SK-N-SH (cell line): ENCODE measurements at regions not wholly inside any gene's neighbourhood (a gene's known extent, or its start where the extent isn't known, plus 50 kb on each side); places are given as distances from the start of the nearest gene placed in this dataset.

Experiments used
- CTCF ChIA-PET: fragments of 300-600, 350-600 bp; formaldehyde crosslinking; extraction: SDS; loops from one replicate; lab custom pipeline; 2021; lab: Yijun Ruan, JAX
- POLR2A ChIA-PET: fragments of 350-600 bp; sonication (Branson Sonifier 250); formaldehyde crosslinking; extraction: SDS; loops from one replicate; lab custom pipeline; 2020; ENCODE audit warnings: antibody characterized with exemption, inconsistent platforms; lab: Yijun Ruan, JAX
- DNase-seq: peaks from one replicate; pipeline ENCODE4 v3.0.0; 2012
- H2AFZ ChIP-seq: fragments of 200-600 bp; sonication (generic); 2 replicates; pipeline ENCODE4 v1.8.1; 2016; ENCODE audit warnings: antibody characterized with exemption, mild to moderate bottlenecking, low read depth
- H3F3A ChIP-seq: fragments of 200-600 bp; sonication (generic); replicated peaks from 2 replicates; pipeline ENCODE3; 2016; ENCODE audit warnings: antibody characterized with exemption, mild to moderate bottlenecking; ENCODE audit not compliant: insufficient read depth
- H3K27ac ChIP-seq, 2 experiments: fragments of 200-500 bp in 1 of 2; fragments of 200-600 bp in 1 of 2; sonication (Bioruptor generic) in 1 of 2; sonication (generic), shearing (Covaris generic) in 1 of 2; 2 replicates each; pipeline versions ENCODE4 v1.5.1 to v1.6.1; 2014 to 2016; ENCODE audit warnings: low read depth in 2 of 2, inconsistent platforms in 1 of 2, low read length in 1 of 2, mild to moderate bottlenecking in 1 of 2, mixed read lengths in 1 of 2
- H3K27me3 ChIP-seq: fragments of 200-600 bp; sonication (generic), shearing (Covaris generic); 2 replicates; pipeline ENCODE4 v1.6.1; 2016; ENCODE audit warnings: mixed run types; ENCODE audit not compliant: insufficient read depth
- H3K36me3 ChIP-seq, 2 experiments: fragments of 200-500 bp in 1 of 2; fragments of 200-600 bp in 1 of 2; sonication (Bioruptor generic) in 1 of 2; sonication (generic) in 1 of 2; replicated peaks in 1 of 2; 2 replicates each; pipeline versions ENCODE3 to v1.5.1; 2014 to 2016; ENCODE audit warnings: low read length in 1 of 2, mild to moderate bottlenecking in 1 of 2; ENCODE audit not compliant: insufficient read depth in 2 of 2, control insufficient read depth in 1 of 2
- H3K4me1 ChIP-seq, 2 experiments: fragments of 200-500 bp in 1 of 2; fragments of 200-600 bp in 1 of 2; sonication (Bioruptor generic) in 1 of 2; sonication (generic), shearing (Covaris generic) in 1 of 2; 2 replicates each; pipeline versions ENCODE4 v1.5.1 to v1.6.1; 2014 to 2016; ENCODE audit warnings: low read depth in 1 of 2, low read length in 1 of 2, mixed run types in 1 of 2; ENCODE audit not compliant: insufficient read depth in 2 of 2, control insufficient read depth in 1 of 2
- H3K4me2 ChIP-seq: fragments of 200-600 bp; sonication (generic), shearing (Covaris generic); 2 replicates; pipeline ENCODE4 v1.6.1; 2017; ENCODE audit warnings: mixed run types
- H3K4me3 ChIP-seq, 2 experiments: fragments of 200-500 bp in 1 of 2; fragments of 200-600 bp in 1 of 2; sonication (Bioruptor generic) in 1 of 2; sonication (generic), shearing (Covaris generic) in 1 of 2; 2 replicates each; pipeline versions ENCODE4 v1.5.1 to v1.8.1; 2014 to 2016; ENCODE audit warnings: low read depth in 2 of 2, inconsistent platforms in 1 of 2, low read length in 1 of 2, mild to moderate bottlenecking in 1 of 2, mixed read lengths in 1 of 2, moderate library complexity in 1 of 2
- H3K79me2 ChIP-seq: fragments of 200-600 bp; sonication (generic); 2 replicates; pipeline ENCODE4 v1.8.1; 2017; ENCODE audit warnings: mild to moderate bottlenecking; ENCODE audit not compliant: insufficient read depth
- H3K9ac ChIP-seq: fragments of 200-600 bp; sonication (generic); 2 replicates; pipeline ENCODE4 v1.6.1; 2017; ENCODE audit warnings: mixed run types
- H3K9me2 ChIP-seq: fragments of 200-600 bp; sonication (generic); 2 replicates; pipeline ENCODE4 v1.6.1; 2017; ENCODE audit warnings: mixed run types
- H3K9me3 ChIP-seq: fragments of 200-600 bp; sonication (generic); 2 replicates; pipeline ENCODE4 v1.6.1; 2017; ENCODE audit warnings: mixed run types, mild to moderate bottlenecking, moderate library complexity
- H4K20me1 ChIP-seq: fragments of 200-600 bp; sonication (generic); 2 replicates; pipeline ENCODE4 v1.6.1; 2017; ENCODE audit warnings: mild to moderate bottlenecking, mixed run types; ENCODE audit not compliant: insufficient read depth
- CHD2 ChIP-seq: fragments of 150-350 bp; IDR thresholded peaks from 2 replicates; pipeline ENCODE4 v1.6.1; 2018; ENCODE audit warnings: low read length; ENCODE audit not compliant: partially characterized antibody
- EP300 ChIP-seq, 2 experiments: IDR thresholded peaks; 2 replicates each; pipeline versions ENCODE4 v1.4.0 to v1.6.1; 2012; ENCODE audit warnings: borderline replicate concordance in 1 of 2, low read depth in 1 of 2, low read length in 1 of 2
- FOSL2 ChIP-seq: IDR thresholded peaks from 2 replicates; pipeline ENCODE4 v1.4.0; 2012; ENCODE audit warnings: low read depth, mild to moderate bottlenecking, moderate library complexity, borderline replicate concordance
- MEF2A ChIP-seq: IDR thresholded peaks from 2 replicates; pipeline ENCODE4 v1.4.0; 2012; ENCODE audit warnings: low read depth, borderline replicate concordance
- MXI1 ChIP-seq: IDR thresholded peaks from 2 replicates; pipeline ENCODE4 v1.6.1; 2012; ENCODE audit warnings: mild to moderate bottlenecking, low read depth, low read length, improper control_type of control experiment
- NRF1 ChIP-seq: IDR thresholded peaks from 2 replicates; pipeline ENCODE4 v1.6.1; 2012; ENCODE audit warnings: low read depth, mild to moderate bottlenecking, low read length
- PBX3 ChIP-seq: IDR thresholded peaks from 2 replicates; pipeline ENCODE4; 2012
- POLR2AphosphoS5 ChIP-seq: IDR thresholded peaks from 2 replicates; pipeline ENCODE4 v1.6.1; 2012; ENCODE audit warnings: low read depth, low read length
- REST ChIP-seq: IDR thresholded peaks from 2 replicates; pipeline ENCODE4 v1.6.1; 2012; ENCODE audit warnings: mild to moderate bottlenecking, low read depth, low read length, moderate library complexity
- RFX5 ChIP-seq: IDR thresholded peaks from 2 replicates; pipeline ENCODE4 v1.6.1; 2012; ENCODE audit warnings: mild to moderate bottlenecking, improper control_type of control experiment, low read length
- TAF1 ChIP-seq: IDR thresholded peaks from 2 replicates; pipeline ENCODE4 v1.6.1; 2012; ENCODE audit warnings: low read depth, mild to moderate bottlenecking, low read length, moderate library complexity, borderline replicate concordance
- WGBS: methylation state at CpG from one replicate; pipeline ENCODE4 v1.1.6; 2017; ENCODE audit warnings: low lambda C conversion rate; 5-methylcytosine and 5-hydroxymethylcytosine counted together

DNA sequence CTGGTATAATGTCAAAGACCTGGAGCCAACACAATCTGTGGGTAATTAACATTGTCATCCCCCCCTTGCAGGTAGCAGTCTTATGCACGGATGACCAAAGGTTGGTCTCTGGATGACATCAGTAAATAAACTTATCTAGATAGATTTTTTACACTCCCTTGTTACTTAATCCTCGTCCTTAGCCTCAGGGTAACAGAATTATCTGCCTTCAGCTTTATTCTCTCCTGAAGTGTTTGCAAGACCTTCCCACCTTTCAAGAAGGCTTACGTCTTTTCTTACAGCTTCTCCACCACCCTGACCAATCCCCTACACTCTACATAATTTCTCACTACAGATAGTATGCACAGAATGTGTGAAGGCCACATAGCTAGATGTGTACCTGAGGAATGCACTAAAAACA lies 434.8 kb upstream of the HTR1E start:
- Histone ChIP-seq H3K4me3 (no peak overlapping the region), H3K4me2 (no peak overlapping the region), H3K4me1 (no peaks in the 10 kb centered on the region; a peak in 1 of 4 replicates), H3K79me2 (no peaks in the 10 kb centered on the region), H3K9me2 (no peaks in the 10 kb centered on the region), H3K9me3 (0 out of 2 replicates have a peak, but pooled peaks cover 3% of the 10 kb centered on the region), H3F3A (no peaks in the 10 kb centered on the region), H4K20me1 (no peaks in the 10 kb centered on the region), H3K36me3 (no peaks in the 10 kb centered on the region), H3K9ac (no peak overlapping the region), H3K27ac (no peak overlapping the region), H2AFZ (no peak overlapping the region), H3K27me3 (no peaks in the 10 kb centered on the region)
- 20% methylated on average over 3 of the region's 3 CpGs for WGBS
- POLR2A ChIA-PET = no interaction called here
- TF ChIP-seq MXI1 = no peak
- TF ChIP-seq REST = no peak
- TF ChIP-seq TAF1 = no peak
- TF ChIP-seq POLR2AphosphoS5 = no peak
- CTCF ChIA-PET = no interaction called here
- no peak for DNase-seq

GRCh38 chr6:86500035-86500434 lies 437.3 kb upstream of the HTR1E start:
- DNase-seq = no peak
- CTCF ChIA-PET = no interaction called here
- TF ChIP-seq EP300 (IDR thresholded peaks at IDR 0.05; ENCODE audit: borderline replicate concordance in 1 of 2, low read depth in 1 of 2, low read length in 1 of 2) (peak in 1 of 2 experiments; percentile 29; a peak in 1 of 4 replicates), CHD2 (no peak), FOSL2 (no peak), PBX3 (no peak), MEF2A (no peak), NRF1 (no peak), RFX5 (peak; percentile 87)

More at GRCh38 chr6:86500035-86500434, 437.3 kb upstream of the HTR1E start:
- no peak overlapping the region for H3K27ac ChIP-seq
- no peaks in the 10 kb centered on the region for H3K27me3 ChIP-seq
- no peak overlapping the region for H3K9ac ChIP-seq
- no peaks in the 10 kb centered on the region for H3K9me3 ChIP-seq
- H3F3A ChIP-seq = no peaks in the 10 kb centered on the region
- no peak overlapping the region for H3K4me3 ChIP-seq
- no peaks in the 10 kb centered on the region for H3K9me2 ChIP-seq
- no peak overlapping the region for H3K4me2 ChIP-seq
- no peak overlapping the region for H2AFZ ChIP-seq
- no peaks in the 10 kb centered on the region for H3K79me2 ChIP-seq
- H3K4me1 ChIP-seq = no peaks in the 10 kb centered on the region; a peak in 1 of 4 replicates
- WGBS = 24% methylated on average over 2 of the region's 2 CpGs
- H4K20me1 ChIP-seq = no peaks in the 10 kb centered on the region
- no peaks in the 10 kb centered on the region for H3K36me3 ChIP-seq
- POLR2A ChIA-PET = no interaction called here
